Gastroesophageal sphincter (tissue), 4 donors: ENCODE measurements at regions not wholly inside any gene's neighbourhood (a gene's known extent, or its start where the extent isn't known, plus 50 kb on each side); places are given as distances from the start of the nearest gene placed in this dataset.

Experiments
- ATAC-seq: fragments of 150-250 bp; one replicate; pipeline ENCODE4 v1.9.1; 2016; ENCODE audit warnings: mild to moderate bottlenecking, moderate library complexity
- H3K27ac ChIP-seq, 4 donors: fragments of 200-600 bp; sonication (generic) in 3 of 4; 1 replicate in 3 of 4; 2 replicates in 1 of 4; pipeline ENCODE4 v1.5.1; 2016 to 2019
- H3K27me3 ChIP-seq: fragments of 200-600 bp; sonication (generic); one replicate; pipeline ENCODE4 v1.5.1; 2019
- H3K36me3 ChIP-seq, 2 donors: fragments of 200-600 bp; sonication (generic); one replicate each; pipeline ENCODE4 v1.5.1; 2019; ENCODE audit warnings: control low read depth in 1 of 2
- H3K4me1 ChIP-seq, 3 donors: fragments of 200-600 bp; sonication (generic); 1 replicate in 2 of 3; 2 replicates in 1 of 3; pipeline ENCODE4 v1.5.1; 2016 to 2019; ENCODE audit warnings: control low read depth in 2 of 3
- H3K4me3 ChIP-seq, 2 donors: fragments of 200-600 bp; sonication (generic); one replicate each; pipeline ENCODE4 v1.5.1; 2019; ENCODE audit warnings: mild to moderate bottlenecking in 1 of 2, moderate library complexity in 1 of 2
- H3K9me3 ChIP-seq, 3 donors: fragments of 200-600 bp; sonication (generic); one replicate each; pipeline ENCODE4 v1.5.1; 2017 to 2019; ENCODE audit warnings: control low read depth in 2 of 3
- CTCF ChIP-seq, 4 experiments: fragments of 200-600 bp in 2 of 4; fragments of 450-650 bp in 2 of 4; sonication (generic) in 1 of 4; IDR thresholded peaks; one replicate each; pipeline ENCODE4 v1.5.1; 2017 to 2019; ENCODE audit warnings: antibody characterized with exemption in 4 of 4, mild to moderate bottlenecking in 2 of 4, moderate library complexity in 2 of 4
- EP300 ChIP-seq: sonication (generic); formaldehyde crosslinking; IDR thresholded peaks from one replicate; pipeline ENCODE4 v1.6.1; 2017; ENCODE audit warnings: antibody characterized with exemption, mild to moderate bottlenecking
- POLR2A ChIP-seq, 2 donors: fragments of 450-650 bp; IDR thresholded peaks; one replicate each; pipeline ENCODE4 v1.6.1; 2017; ENCODE audit warnings: antibody characterized with exemption in 2 of 2, mild to moderate bottlenecking in 2 of 2, moderate library complexity in 1 of 2
- POLR2AphosphoS5 ChIP-seq: sonication (generic); formaldehyde crosslinking; IDR thresholded peaks from one replicate; pipeline ENCODE4 v1.6.1; 2017; ENCODE audit warnings: antibody characterized with exemption
- whole genome bisulfite sequencing, 2 donors: methylation state at CpG; one replicate each; pipeline ENCODE4 v1.1.5; 2018; ENCODE audit warnings: low coverage in 1 of 2; 5-methylcytosine and 5-hydroxymethylcytosine counted together

- TF ChIP-seq CTCF (IDR thresholded peaks at IDR 0.05) (no peak), EP300 (no peak), POLR2AphosphoS5 (no peak), POLR2A (IDR thresholded peaks at IDR 0.05) (no peak)
- H3K27ac ChIP-seq, result no peak overlapping the region
- 78 to 80% methylated on average over 1 of the region's 1 CpG for WGBS, 2 donors
- no peak overlapping the region for H3K4me3 ChIP-seq
- no peaks in the 10 kb centered on the region for H3K36me3 ChIP-seq
- no peak for ATAC-seq
- H3K27me3 ChIP-seq, result no peaks in the 10 kb centered on the region
- H3K9me3 ChIP-seq, result no peaks in the 10 kb centered on the region
- H3K4me1 ChIP-seq, result no peaks in the 10 kb centered on the region
These were observed 70.1 kb upstream of the PNPT1 start for GRCh38 chr2:55763721-55764120.

- no peaks in the 10 kb centered on the region for H3K4me1 ChIP-seq
- TF ChIP-seq EP300, result no peak
- no peak for TF ChIP-seq POLR2AphosphoS5
- TF ChIP-seq CTCF (IDR thresholded peaks at IDR 0.05), result no peak
- no peak for TF ChIP-seq POLR2A (IDR thresholded peaks at IDR 0.05)
- H3K27ac ChIP-seq, result peak overlapping the region in 2 of 4 donors; percentile 1 to 23
- no peaks in the 10 kb centered on the region for H3K36me3 ChIP-seq
- no peak overlapping the region for H3K4me3 ChIP-seq
- H3K27me3 ChIP-seq, result no peaks in the 10 kb centered on the region
- 46 to 47% methylated on average over 2 of the region's 2 CpGs for WGBS, 2 donors
- ATAC-seq, result peak; percentile 25
- no peaks in the 10 kb centered on the region for H3K9me3 ChIP-seq
These were observed 67.9 kb upstream of the PNPT1 start for GRCh38 chr2:55761526-55761925.

GRCh38 chr2:55761024-55761423 is 67.4 kb upstream of the PNPT1 start:
- Histone ChIP-seq H3K27ac (peak overlapping the region in 1 of 4 donors; percentile 23), H3K9me3 (no peaks in the 10 kb centered on the region), H3K4me3 (no peak overlapping the region), H3K27me3 (no peaks in the 10 kb centered on the region), H3K36me3 (no peaks in the 10 kb centered on the region), H3K4me1 (no peaks in the 10 kb centered on the region)
- no peak for ATAC-seq
- TF ChIP-seq CTCF (IDR thresholded peaks at IDR 0.05) (no peak), POLR2A (IDR thresholded peaks at IDR 0.05) (no peak), POLR2AphosphoS5 (no peak), EP300 (no peak)

- Histone ChIP-seq H3K4me3 (no peak overlapping the region), H3K27ac (no peak overlapping the region), H3K4me1 (no peaks in the 10 kb centered on the region), H3K9me3 (no peaks in the 10 kb centered on the region), H3K36me3 (no peaks in the 10 kb centered on the region), H3K27me3 (no peaks in the 10 kb centered on the region)
- TF ChIP-seq EP300 (no peak), POLR2AphosphoS5 (no peak), CTCF (IDR thresholded peaks at IDR 0.05) (no peak), POLR2A (IDR thresholded peaks at IDR 0.05) (no peak)
- ATAC-seq, result no peak
- WGBS, 2 donors, result 89 to 100% methylated on average over 2 of the region's 2 CpGs
These were observed 66.5 kb upstream of the PNPT1 start for GRCh38 chr2:55760125-55760524.

GRCh38 chr2:55759271-55759921 is 65.8 kb upstream of the PNPT1 start:
- TF ChIP-seq EP300 (no peak), CTCF (IDR thresholded peaks at IDR 0.05) (no peak), POLR2A (IDR thresholded peaks at IDR 0.05) (no peak), POLR2AphosphoS5 (no peak)
- no peaks in the 10 kb centered on the region for H3K9me3 ChIP-seq
- 69 to 74% methylated on average over 5 of the region's 5 CpGs for WGBS, 2 donors
- H3K27me3 ChIP-seq, result no peaks in the 10 kb centered on the region
- H3K36me3 ChIP-seq, result no peaks in the 10 kb centered on the region
- H3K4me3 ChIP-seq, result no peak overlapping the region
- no peak for ATAC-seq
- H3K4me1 ChIP-seq, result no peaks in the 10 kb centered on the region
- no peak overlapping the region for H3K27ac ChIP-seq
